B cell (primary cell): ENCODE measurements at regions not wholly inside any gene's neighbourhood (a gene's known extent, or its start where the extent isn't known, plus 50 kb on each side); places are given as distances from the start of the nearest gene placed in this dataset.

Experiments
- ATAC-seq: fragments of 200-7000 bp; cut with Tn5 transposase; one replicate; pipeline ENCODE4 v1.10.0; 2021; ENCODE audit warnings: low read depth, mild to moderate bottlenecking, moderate number of reproducible peaks, moderate library complexity
- CTCF ChIA-PET: fragments of 350-600 bp; sonication (Branson Sonifier 250); formaldehyde crosslinking; loops from one replicate; lab custom pipeline; 2021; ENCODE audit warnings: antibody characterized with exemption, inconsistent platforms; lab: Charles Lee
- POLR2A ChIA-PET: fragments of 350-600 bp; sonication (Branson Sonifier 250); formaldehyde crosslinking; loops from one replicate; lab custom pipeline; 2021; ENCODE audit warnings: antibody characterized with exemption; lab: Charles Lee
- DNase-seq: peaks from one replicate; pipeline ENCODE4 v3.0.0; 2013
- H2AFZ ChIP-seq: 2 replicates; pipeline ENCODE4 v1.6.1; 2012; ENCODE audit warnings: mild to moderate bottlenecking, low read depth, low read length; ENCODE audit not compliant: insufficient read depth, poor library complexity, severe bottlenecking
- H3K27ac ChIP-seq, 2 donors: 1 replicate in 1 of 2; 2 replicates in 1 of 2; pipeline ENCODE4 v1.5.1; 2012 to 2013; ENCODE audit warnings: low read length in 2 of 2, mild to moderate bottlenecking in 2 of 2, moderate library complexity in 1 of 2
- H3K27me3 ChIP-seq, 4 experiments: fragments of 200-600 bp in 1 of 4; sonication (generic) in 1 of 4; replicated peaks in 1 of 4; 1 replicate in 2 of 4; 2 replicates in 2 of 4; pipeline versions ENCODE4 v1.6.1 to v1.7.0; 2013 to 2016; ENCODE audit warnings: low read length in 3 of 4, mild to moderate bottlenecking in 2 of 4, mixed read lengths in 1 of 4, moderate library complexity in 1 of 4; ENCODE audit not compliant: insufficient read depth in 4 of 4, control insufficient read depth in 3 of 4; ENCODE audit errors: control extremely low read depth in 1 of 4
- H3K36me3 ChIP-seq, 2 experiments: replicated peaks in 1 of 2; 1 replicate in 1 of 2; 2 replicates in 1 of 2; pipeline versions ENCODE4 v1.6.1 to v1.7.1; 2013; ENCODE audit warnings: low read length in 1 of 2; ENCODE audit not compliant: insufficient read depth in 2 of 2, control insufficient read depth in 1 of 2; ENCODE audit errors: control extremely low read depth in 1 of 2, extremely low read depth in 1 of 2
- H3K4me1 ChIP-seq, 2 donors: fragments of 200-600 bp in 1 of 2; sonication (generic) in 1 of 2; 1 replicate in 1 of 2; 2 replicates in 1 of 2; pipeline versions ENCODE4 v1.5.1 to v1.6.1; 2013 to 2017; ENCODE audit warnings: low read length in 2 of 2; ENCODE audit not compliant: control insufficient read depth in 2 of 2, insufficient read depth in 2 of 2
- H3K4me2 ChIP-seq: replicated peaks from 2 replicates; pipeline ENCODE3; 2012; ENCODE audit warnings: mild to moderate bottlenecking, low read depth, low read length; ENCODE audit not compliant: poor library complexity, severe bottlenecking
- H3K4me3 ChIP-seq, 5 experiments: fragments of 200-600 bp in 1 of 5; sonication (generic) in 1 of 5; 1 replicate in 3 of 5; 2 replicates in 2 of 5; pipeline versions ENCODE4 v1.5.1 to v1.7.0; 2011 to 2016; ENCODE audit warnings: low read length in 4 of 5, mild to moderate bottlenecking in 4 of 5, low read depth in 2 of 5, control low read depth in 1 of 5, moderate library complexity in 1 of 5; ENCODE audit not compliant: insufficient read depth in 1 of 5; ENCODE audit errors: control extremely low read depth in 1 of 5, extremely low read depth in 1 of 5
- H3K79me2 ChIP-seq: fragments of 200-600 bp; sonication (generic); one replicate; pipeline ENCODE4 v1.6.0; 2016; ENCODE audit warnings: low read length; ENCODE audit not compliant: control insufficient read depth, insufficient read depth
- H3K9ac ChIP-seq: fragments of 200-600 bp; sonication (generic); 2 replicates; pipeline ENCODE4 v1.6.1; 2017; ENCODE audit warnings: mild to moderate bottlenecking, low read length, moderate library complexity
- H3K9me3 ChIP-seq, 3 donors: one replicate each; pipeline versions ENCODE4 v1.6.1 to v1.7.1; 2013; ENCODE audit warnings: low read length in 2 of 3; ENCODE audit not compliant: control insufficient read depth in 2 of 3, insufficient read depth in 1 of 3; ENCODE audit errors: control extremely low read depth in 1 of 3
- H4K20me1 ChIP-seq: 2 replicates; pipeline ENCODE4 v1.6.0; 2012; ENCODE audit warnings: mild to moderate bottlenecking, low read length; ENCODE audit not compliant: insufficient read depth, control insufficient read depth, poor library complexity, severe bottlenecking
- H3K27ac Mint-ChIP-seq: one replicate; pipeline ENCODE4 v1.8.0; 2021; ENCODE audit warnings: mixed read lengths
- H3K27me3 Mint-ChIP-seq: one replicate; pipeline ENCODE4 v1.8.0; 2021; ENCODE audit warnings: mixed read lengths
- H3K4me1 Mint-ChIP-seq: one replicate; pipeline ENCODE4 v1.8.0; 2021; ENCODE audit warnings: mixed read lengths
- H3K4me3 Mint-ChIP-seq: one replicate; pipeline ENCODE4 v1.8.0; 2021; ENCODE audit warnings: mixed read lengths
- H3K9me3 Mint-ChIP-seq: one replicate; pipeline ENCODE4 v1.8.0; 2022; ENCODE audit warnings: mixed read lengths; ENCODE audit not compliant: insufficient read depth
- EZH2 ChIP-seq: IDR thresholded peaks from 2 replicates; pipeline ENCODE4 v1.6.1; 2012; ENCODE audit warnings: borderline replicate concordance, low read depth, mild to moderate bottlenecking, moderate library complexity, low read length; ENCODE audit not compliant: insufficient read depth, poor library complexity, severe bottlenecking
- WGBS: methylation state at CpG from one replicate; pipeline ENCODE4 v1.1.5; 2013; ENCODE audit warnings: missing lambda C conversion rate; ENCODE audit not compliant: insufficient coverage; 5-methylcytosine and 5-hydroxymethylcytosine counted together
- intact Hi-C: fragments of 100-400 bp; cut with micrococcal nuclease; formaldehyde crosslinking; loops from one replicate; pipeline ENCODE4 v1.10.0; 2022
- TF ChIP-seq, protein P1 (sequence below): fragments of 200-600 bp; IDR thresholded peaks from one replicate; pipeline ENCODE4 v1.8.0; 2022; ENCODE audit warnings: antibody characterized with exemption, mild to moderate bottlenecking

DNA sequence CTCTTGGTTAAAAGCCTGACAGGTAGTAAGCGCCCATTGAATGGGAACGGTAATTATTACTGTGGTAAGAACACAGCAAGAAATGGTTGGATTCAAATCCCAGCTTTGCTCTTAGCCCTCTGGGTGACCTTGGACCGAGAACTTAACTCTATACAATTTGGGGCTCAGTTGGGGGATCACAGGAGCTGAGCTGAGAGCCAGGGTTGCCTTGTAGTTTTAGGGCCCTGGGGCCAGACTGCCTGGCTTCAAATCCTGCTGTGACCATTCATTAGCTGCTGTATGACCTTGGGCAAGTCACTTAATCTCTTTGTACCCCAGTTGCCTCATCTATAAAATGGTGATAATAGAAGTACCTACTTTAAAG is 87.4 kb upstream of the SH3PXD2B start:
- intact Hi-C loops: no loop called here
- Histone ChIP-seq H3K27ac (no peak overlapping the region), H3K36me3 (no peaks in the 10 kb centered on the region), H3K4me1 (no peaks in the 10 kb centered on the region), H3K27me3 (peaks cover 0 to 3% (median 1%) of the 10 kb centered on the region in 4 experiments), H3K9ac (no peak overlapping the region), H4K20me1 (no peaks in the 10 kb centered on the region), H2AFZ (no peak overlapping the region), H3K9me3 (peaks cover 0 to 16% (median 0%) of the 10 kb centered on the region in 3 donors), H3K4me2 (no peak overlapping the region), H3K79me2 (no peaks in the 10 kb centered on the region), H3K4me3 (no peak overlapping the region)
- Mint-ChIP-seq H3K27ac (no peak overlapping the region), H3K4me3 (no peak overlapping the region), H3K27me3 (peaks cover 22% of the 10 kb centered on the region), H3K9me3 (no peaks in the 10 kb centered on the region), H3K4me1 (no peaks in the 10 kb centered on the region)
- POLR2A ChIA-PET: no interaction called here
- ATAC-seq (no peak), DNase-seq (no peak)
- CTCF ChIA-PET: no interaction called here
- 94% methylated on average over 3 of the region's 3 CpGs for WGBS
- TF ChIP-seq, protein P1, sequence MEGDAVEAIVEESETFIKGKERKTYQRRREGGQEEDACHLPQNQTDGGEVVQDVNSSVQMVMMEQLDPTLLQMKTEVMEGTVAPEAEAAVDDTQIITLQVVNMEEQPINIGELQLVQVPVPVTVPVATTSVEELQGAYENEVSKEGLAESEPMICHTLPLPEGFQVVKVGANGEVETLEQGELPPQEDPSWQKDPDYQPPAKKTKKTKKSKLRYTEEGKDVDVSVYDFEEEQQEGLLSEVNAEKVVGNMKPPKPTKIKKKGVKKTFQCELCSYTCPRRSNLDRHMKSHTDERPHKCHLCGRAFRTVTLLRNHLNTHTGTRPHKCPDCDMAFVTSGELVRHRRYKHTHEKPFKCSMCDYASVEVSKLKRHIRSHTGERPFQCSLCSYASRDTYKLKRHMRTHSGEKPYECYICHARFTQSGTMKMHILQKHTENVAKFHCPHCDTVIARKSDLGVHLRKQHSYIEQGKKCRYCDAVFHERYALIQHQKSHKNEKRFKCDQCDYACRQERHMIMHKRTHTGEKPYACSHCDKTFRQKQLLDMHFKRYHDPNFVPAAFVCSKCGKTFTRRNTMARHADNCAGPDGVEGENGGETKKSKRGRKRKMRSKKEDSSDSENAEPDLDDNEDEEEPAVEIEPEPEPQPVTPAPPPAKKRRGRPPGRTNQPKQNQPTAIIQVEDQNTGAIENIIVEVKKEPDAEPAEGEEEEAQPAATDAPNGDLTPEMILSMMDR: no peak
- TF ChIP-seq EZH2: no peak

DNA sequence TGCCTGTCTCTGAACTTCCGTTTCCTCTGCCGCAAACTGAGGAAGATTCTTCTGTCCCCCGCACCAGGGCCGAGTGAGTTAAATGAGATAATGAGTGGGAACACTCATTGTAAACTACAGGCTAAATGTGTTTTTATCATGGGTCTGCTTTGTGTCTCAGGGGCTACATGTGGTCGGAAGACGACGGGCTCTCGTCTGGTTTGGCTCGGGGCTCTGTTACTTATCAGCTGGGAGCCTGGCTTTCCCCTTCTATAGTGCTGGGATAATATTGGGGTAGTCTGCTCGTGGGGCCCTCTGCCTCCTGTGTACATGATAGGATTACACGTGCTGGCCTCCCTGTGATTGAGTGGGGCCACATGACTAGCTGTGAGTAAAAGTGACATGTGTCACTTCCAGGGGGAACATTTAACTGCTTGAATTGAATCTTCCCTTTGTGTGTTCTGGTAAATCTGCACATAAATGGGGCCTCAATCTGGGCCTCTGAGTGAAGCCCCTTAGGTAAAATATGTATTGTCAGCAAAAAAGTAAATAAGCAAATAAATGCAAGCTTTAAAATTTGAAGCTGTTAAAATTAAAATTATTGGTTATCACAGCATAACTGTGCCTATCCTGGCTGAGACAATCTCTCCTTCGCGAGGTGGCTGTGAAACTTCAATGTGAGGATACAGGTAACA is 86.9 kb upstream of the SH3PXD2B start:
- Histone ChIP-seq H4K20me1 (no peaks in the 10 kb centered on the region), H3K36me3 (no peaks in the 10 kb centered on the region), H3K79me2 (no peaks in the 10 kb centered on the region), H3K4me1 (no peaks in the 10 kb centered on the region), H3K4me2 (no peak overlapping the region), H3K9ac (no peak overlapping the region), H3K27me3 (peaks cover 0 to 3% (median 1%) of the 10 kb centered on the region in 4 experiments), H2AFZ (no peak overlapping the region), H3K27ac (no peak overlapping the region), H3K9me3 (peaks cover 0 to 20% (median 0%) of the 10 kb centered on the region in 3 donors), H3K4me3 (no peak overlapping the region)
- TF ChIP-seq EZH2: no peak
- TF ChIP-seq, protein P1: no peak
- intact Hi-C loops: no loop called here
- H3K9me3 Mint-ChIP-seq: no peaks in the 10 kb centered on the region
- peaks cover 17% of the 10 kb centered on the region for H3K27me3 Mint-ChIP-seq
- no peaks in the 10 kb centered on the region for H3K4me1 Mint-ChIP-seq
- no peak overlapping the region for H3K4me3 Mint-ChIP-seq
- ChIA-PET POLR2A (interaction anchor here (0.7 kb wide), 1 partner anchor 8 kb away, joined by 9 read pairs; no protein-coding TSS in a partner anchor), CTCF (no interaction called here)
- no peak overlapping the region for H3K27ac Mint-ChIP-seq
- no peak for DNase-seq
- ATAC-seq: no peak
- WGBS: 88% methylated on average over 8 of the region's 13 CpGs
